H1 (cell line): ENCODE measurements at regions not wholly inside any gene's neighbourhood (a gene's known extent, or its start where the extent isn't known, plus 50 kb on each side); places are given as distances from the start of the nearest gene placed in this dataset.

Experiments used
- CTCF ChIA-PET: fragments of 300-600 bp; sonication (Branson Sonifier 250); formaldehyde crosslinking; loops from one replicate; lab custom pipeline; 2021; ENCODE audit not compliant: partially characterized antibody; lab: Charles Lee
- POLR2A ChIA-PET: fragments of 300-600 bp; sonication (Branson Sonifier 250); formaldehyde crosslinking; loops from one replicate; lab custom pipeline; 2021; ENCODE audit warnings: inconsistent platforms; ENCODE audit not compliant: partially characterized antibody; lab: Charles Lee
- DNase-seq, 2 experiments: peaks; one replicate each; pipeline versions ENCODE4 v3.0.0 to v3.0.0-alpha.2; 2010 to 2022; ENCODE audit warnings: low spot score in 2 of 2, low read depth in 1 of 2, mixed read lengths in 1 of 2
- FAIRE-seq: peaks from 2 replicates; lab custom pipeline; 2011; peaks lifted over from hg19 to GRCh38; lab: Jason Lieb, UNC
- H2AFZ ChIP-seq: 2 replicates; pipeline ENCODE4 v1.8.1; 2012; ENCODE audit warnings: low read length, inconsistent platforms
- H2AK5ac ChIP-seq: 2 replicates; pipeline ENCODE4 v1.6.1; 2013; ENCODE audit warnings: low read depth, low read length
- H2BK120ac ChIP-seq: replicated peaks from 2 replicates; pipeline ENCODE3; 2013; ENCODE audit warnings: low read depth, low read length, inconsistent platforms
- H2BK12ac ChIP-seq: 2 replicates; pipeline ENCODE4 v1.6.1; 2013; ENCODE audit warnings: low read depth, low read length
- H2BK15ac ChIP-seq: 2 replicates; pipeline ENCODE4 v1.6.1; 2013; ENCODE audit warnings: low read length
- H2BK20ac ChIP-seq: 2 replicates; pipeline ENCODE4 v1.6.1; 2013; ENCODE audit warnings: low read length
- H2BK5ac ChIP-seq: 2 replicates; pipeline ENCODE4 v1.6.1; 2013; ENCODE audit warnings: low read depth, low read length
- H3K14ac ChIP-seq: 2 replicates; pipeline ENCODE4 v1.6.1; 2013; ENCODE audit warnings: inconsistent platforms; ENCODE audit not compliant: insufficient read length
- H3K18ac ChIP-seq: 2 replicates; pipeline ENCODE4 v1.6.1; 2013; ENCODE audit warnings: low read length; ENCODE audit errors: extremely low read depth
- H3K23ac ChIP-seq: 2 replicates; pipeline ENCODE4 v1.6.1; 2013; ENCODE audit warnings: inconsistent platforms; ENCODE audit not compliant: insufficient read length
- H3K23me2 ChIP-seq: 2 replicates; pipeline ENCODE4 v1.6.1; 2013; ENCODE audit warnings: low read depth, low read length
- H3K27ac ChIP-seq: 2 replicates; pipeline ENCODE4 v1.6.1; 2011; ENCODE audit warnings: low read depth, low read length, inconsistent platforms
- H3K27me3 ChIP-seq, 4 experiments: replicated peaks in 1 of 4; 1 replicate in 1 of 4; 2 replicates in 3 of 4; pipeline versions ENCODE4 v1.6.1 to v1.8.1; 2011 to 2013; ENCODE audit warnings: low read length in 3 of 4, mild to moderate bottlenecking in 3 of 4, inconsistent platforms in 2 of 4, mixed read lengths in 2 of 4, moderate library complexity in 1 of 4; ENCODE audit not compliant: control insufficient read depth in 3 of 4, insufficient read depth in 3 of 4; ENCODE audit errors: extremely low read depth in 1 of 4
- H3K36me3 ChIP-seq, 4 experiments: 2 replicates each; pipeline versions ENCODE4 v1.6.1 to v1.8.1; 2011 to 2013; ENCODE audit warnings: mild to moderate bottlenecking in 4 of 4, low read length in 3 of 4, moderate library complexity in 2 of 4, control low read depth in 1 of 4, inconsistent platforms in 1 of 4; ENCODE audit not compliant: insufficient read depth in 4 of 4, control insufficient read depth in 2 of 4
- H3K4ac ChIP-seq: replicated peaks from 2 replicates; pipeline ENCODE3; 2013; ENCODE audit warnings: low read length, low read depth, mixed read lengths, inconsistent platforms; ENCODE audit not compliant: insufficient read length
- H3K4me1 ChIP-seq, 4 experiments: replicated peaks in 1 of 4; 1 replicate in 1 of 4; 2 replicates in 3 of 4; pipeline versions ENCODE4 v1.6.1 to v1.8.1; 2011 to 2013; ENCODE audit warnings: low read length in 3 of 4, inconsistent platforms in 2 of 4, mixed read lengths in 1 of 4; ENCODE audit not compliant: insufficient read depth in 4 of 4, control insufficient read depth in 3 of 4
- H3K4me2 ChIP-seq, 2 experiments: 2 replicates each; pipeline versions ENCODE4 v1.6.1 to v1.8.1; 2011 to 2013; ENCODE audit warnings: low read depth in 2 of 2, low read length in 2 of 2, control low read depth in 1 of 2, inconsistent platforms in 1 of 2, mild to moderate bottlenecking in 1 of 2; ENCODE audit not compliant: insufficient read depth in 1 of 2
- H3K4me3 ChIP-seq, 4 experiments: fragments of 200-600, 300-600 bp in 1 of 4; sonication (generic), shearing (Covaris generic), sonication (Bioruptor Twin) in 1 of 4; 2 replicates each; pipeline versions ENCODE4 v1.5.1 to v1.8.1; 2011 to 2016; ENCODE audit warnings: low read length in 4 of 4, low read depth in 3 of 4, control low read depth in 2 of 4, inconsistent platforms in 2 of 4, mild to moderate bottlenecking in 2 of 4, mixed read lengths in 1 of 4, moderate library complexity in 1 of 4; ENCODE audit not compliant: insufficient read depth in 2 of 4; ENCODE audit errors: extremely low read depth in 1 of 4
- H3K56ac ChIP-seq: replicated peaks from 2 replicates; pipeline ENCODE3; 2013; ENCODE audit warnings: low read depth, mild to moderate bottlenecking, mixed read lengths, low read length, inconsistent platforms; ENCODE audit not compliant: insufficient read length
- H3K79me1 ChIP-seq: 2 replicates; pipeline ENCODE4 v1.6.1; 2013; ENCODE audit warnings: low read depth, low read length, control low read depth
- H3K79me2 ChIP-seq, 2 experiments: 2 replicates each; pipeline versions ENCODE4 v1.6.1 to v1.8.1; 2012 to 2013; ENCODE audit warnings: low read length in 2 of 2, mild to moderate bottlenecking in 2 of 2, inconsistent platforms in 1 of 2; ENCODE audit not compliant: insufficient read depth in 2 of 2, control insufficient read depth in 1 of 2
- H3K9ac ChIP-seq, 4 experiments: replicated peaks in 1 of 4; 1 replicate in 1 of 4; 2 replicates in 3 of 4; pipeline versions ENCODE4 v1.6.1 to v1.8.1; 2011 to 2013; ENCODE audit warnings: low read depth in 3 of 4, low read length in 3 of 4, control low read depth in 2 of 4, mild to moderate bottlenecking in 2 of 4, moderate library complexity in 2 of 4, inconsistent platforms in 1 of 4; ENCODE audit errors: extremely low read depth in 1 of 4
- H3K9me3 ChIP-seq, 2 experiments: 2 replicates each; pipeline versions ENCODE4 v1.6.1 to v1.8.1; 2012 to 2013; ENCODE audit warnings: mild to moderate bottlenecking in 2 of 2, moderate library complexity in 2 of 2, control low read depth in 1 of 2, inconsistent platforms in 1 of 2, low read depth in 1 of 2, low read length in 1 of 2, mixed read lengths in 1 of 2; ENCODE audit not compliant: insufficient read depth in 2 of 2
- H4K20me1 ChIP-seq, 2 experiments: replicated peaks in 1 of 2; 2 replicates each; pipeline versions ENCODE3 to v1.8.1; 2011 to 2013; ENCODE audit warnings: inconsistent platforms in 2 of 2, low read length in 2 of 2, mild to moderate bottlenecking in 1 of 2; ENCODE audit not compliant: insufficient read depth in 2 of 2, control insufficient read depth in 1 of 2
- H4K5ac ChIP-seq: 2 replicates; pipeline ENCODE4 v1.6.1; 2013; ENCODE audit warnings: low read length, low read depth, mixed read lengths, inconsistent platforms; ENCODE audit not compliant: insufficient read length
- H4K8ac ChIP-seq: 2 replicates; pipeline ENCODE4 v1.8.0; 2013; ENCODE audit warnings: mild to moderate bottlenecking, moderate library complexity, low read length, inconsistent platforms; ENCODE audit not compliant: insufficient read depth; ENCODE audit errors: extremely low read depth
- H4K91ac ChIP-seq: replicated peaks from 2 replicates; pipeline ENCODE3; 2013; ENCODE audit warnings: low read length, mixed read lengths, inconsistent platforms; ENCODE audit not compliant: insufficient read length
- ASH2L ChIP-seq: fragments of 200-600, 300-600 bp; sonication (generic); IDR thresholded peaks from one replicate; pipeline ENCODE4 v1.7.1; 2017; ENCODE audit warnings: low read length
- CBX5 ChIP-seq: fragments of 300-800, 300-1000 bp; sonication (generic); IDR thresholded peaks from 2 replicates; pipeline ENCODE4 v1.7.1; 2016; ENCODE audit warnings: antibody characterized with exemption, low read length, low read depth
- JUND ChIP-seq: IDR thresholded peaks from 2 replicates; pipeline ENCODE4 v1.6.1; 2011; ENCODE audit warnings: mild to moderate bottlenecking, improper control_type of control experiment, low read length
- POU5F1 ChIP-seq: IDR thresholded peaks from 2 replicates; pipeline ENCODE4 v1.6.1; 2011; ENCODE audit warnings: low read depth, mild to moderate bottlenecking, low read length, moderate library complexity
- RBBP5 ChIP-seq: IDR thresholded peaks from 2 replicates; pipeline ENCODE4 v1.7.1; 2012; ENCODE audit warnings: low read depth, mild to moderate bottlenecking, inconsistent platforms, low read length, moderate library complexity, borderline replicate concordance
- SIN3A ChIP-seq, 2 experiments: IDR thresholded peaks in 1 of 2; conservative IDR thresholded peaks in 1 of 2; 2 replicates each; pipeline ENCODE4 v1.6.1; 2011 to 2012; ENCODE audit warnings: low read length in 2 of 2, improper control_type of control experiment in 1 of 2, low read depth in 1 of 2, mild to moderate bottlenecking in 1 of 2
- TCF12 ChIP-seq: IDR thresholded peaks from 2 replicates; pipeline ENCODE4 v1.6.1; 2011; ENCODE audit warnings: low read depth, mild to moderate bottlenecking, low read length
- USF2 ChIP-seq: IDR thresholded peaks from 2 replicates; pipeline ENCODE4 v1.6.1; 2011; ENCODE audit warnings: low read length, improper control_type of control experiment
- WGBS, 2 experiments: shearing (Covaris generic) in 1 of 2; methylation state at CpG; one replicate each; pipeline versions ENCODE4 v1.1.6 to v1.1.7; 2013 to 2015; ENCODE audit warnings: low lambda C conversion rate in 2 of 2, mixed read lengths in 2 of 2, inconsistent platforms in 1 of 2, low coverage in 1 of 2, missing lambda C conversion rate in 1 of 2; ENCODE audit not compliant: insufficient replicate concordance in 2 of 2, insufficient coverage in 1 of 2, insufficient read length in 1 of 2; ENCODE audit errors: extremely low coverage in 1 of 2, missing lambda C conversion rate in 1 of 2; 5-methylcytosine and 5-hydroxymethylcytosine counted together

DNA sequence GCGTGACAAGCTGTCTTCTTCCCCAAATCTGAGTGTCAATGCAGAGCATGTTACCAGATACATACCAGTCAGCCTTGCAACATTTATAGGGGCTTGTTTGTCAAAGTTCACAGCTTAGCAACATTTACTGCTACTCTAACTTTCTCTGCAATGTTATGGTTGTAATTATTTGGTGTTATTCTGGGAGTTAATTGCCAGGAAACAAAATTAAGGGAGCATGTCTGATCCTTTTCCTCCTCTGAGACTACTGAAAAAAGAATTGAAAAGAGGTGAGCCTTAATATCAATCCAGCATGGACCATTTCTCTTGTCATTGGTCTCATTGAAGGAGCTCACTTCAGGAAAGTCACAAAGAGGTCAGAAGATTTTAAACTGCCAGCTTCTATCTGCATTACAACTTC is 465.6 kb upstream of the LINC00305 start (continued):
- no peak for TF ChIP-seq RBBP5
- TF ChIP-seq, all 59 proteins: peak for 0

GRCh38 chr18:64592246-64592645 is 443.4 kb upstream of the LINC00305 start:
- FAIRE-seq: no peak
- Histone ChIP-seq H3K23me2 (no peaks in the 10 kb centered on the region), H3K9ac (no peak overlapping the region), H4K8ac (no peak overlapping the region), H3K36me3 (no peaks in the 10 kb centered on the region), H2AK5ac (no peak overlapping the region)
- no peak for TF ChIP-seq JUND
- TF ChIP-seq USF2: no peak
- no peak for TF ChIP-seq POU5F1
- no peak for TF ChIP-seq TCF12
- TF ChIP-seq CBX5: no peak
- TF ChIP-seq ASH2L: no peak
- TF ChIP-seq SIN3A (conservative IDR thresholded peaks at IDR 0.05 in 1 of 2, IDR thresholded peaks at IDR 0.05 in 1 of 2; ENCODE audit: low read depth in 1 of 2, low read length in 2 of 2): no peak
- TF ChIP-seq, all 59 proteins: peak for 0
- H3K56ac ChIP-seq: no peak overlapping the region
- H2BK5ac ChIP-seq: no peak overlapping the region
- no peak overlapping the region for H3K4me3 ChIP-seq
- no peak overlapping the region for H3K14ac ChIP-seq
- H2BK12ac ChIP-seq: no peak overlapping the region
- no peak overlapping the region for H3K27ac ChIP-seq
- H2BK120ac ChIP-seq: no peak overlapping the region
- H2BK15ac ChIP-seq: no peak overlapping the region
- no peak overlapping the region for H3K18ac ChIP-seq
- H2AFZ ChIP-seq: no peak overlapping the region
- no peaks in the 10 kb centered on the region for H3K27me3 ChIP-seq
- no peaks in the 10 kb centered on the region for H4K20me1 ChIP-seq
- no peaks in the 10 kb centered on the region for H3K4me1 ChIP-seq
- H2BK20ac ChIP-seq: no peak overlapping the region
- no peaks in the 10 kb centered on the region for H3K9me3 ChIP-seq
- no peak overlapping the region for H3K4me2 ChIP-seq
- no peak overlapping the region for H4K91ac ChIP-seq
- CTCF ChIA-PET: no interaction called here
- no peak overlapping the region for H3K4ac ChIP-seq
- no peaks in the 10 kb centered on the region for H3K79me1 ChIP-seq
- H4K5ac ChIP-seq: no peak overlapping the region
- no peak for DNase-seq
- WGBS, 2 experiments: 96% methylated on average over 1 of the region's 1 CpG; no CpG with 5 or more reads in 1 of the 2 experiments
- H3K79me2 ChIP-seq: no peaks in the 10 kb centered on the region
- POLR2A ChIA-PET: no interaction called here
- no peak overlapping the region for H3K23ac ChIP-seq
